RWPE1 (cell line): ENCODE measurements at regions not wholly inside any gene's neighbourhood (a gene's known extent, or its start where the extent isn't known, plus 50 kb on each side); places are given as distances from the start of the nearest gene placed in this dataset.
A peak's percentile ranks its signal among the peaks of the same experiment; 100 is the strongest.
"Not testable (repeated sequence)": the region's sequence is repeated elsewhere in the genome, so short reads cannot be mapped to it uniquely, and the experiment has no call there.

Source experiments
- CTCF ChIA-PET: fragments of 350-600 bp; sonication (Branson Sonifier 250); formaldehyde crosslinking; extraction: SDS; loops from one replicate; lab custom pipeline; 2021; lab: Yijun Ruan, JAX
- POLR2A ChIA-PET: fragments of 400-600 bp; formaldehyde crosslinking; extraction: SDS; loops from one replicate; lab custom pipeline; 2020; ENCODE audit warnings: antibody characterized with exemption; ENCODE audit not compliant: low non-redundant PET; lab: Yijun Ruan, JAX
- DNase-seq: peaks from one replicate; pipeline ENCODE4 v3.0.0; 2012; ENCODE audit warnings: low spot score
- H3K27ac ChIP-seq: fragments of 450-650 bp; 2 replicates; pipeline ENCODE4 v1.5.1; 2017
- CTCF ChIP-seq: fragments of 450-650 bp; conservative IDR thresholded peaks from 2 replicates; pipeline ENCODE4 v1.5.1; 2017; ENCODE audit warnings: low read depth, mild to moderate bottlenecking

GRCh38 chr4:128648021-128648420 lies 161.5 kb upstream of the JADE1 start:
- no peak for TF ChIP-seq CTCF
- DNase-seq = no peak
- ChIA-PET POLR2A (no interaction called here), CTCF (interaction anchor here (0.5 to 0.8 kb wide), 2 partner anchors 50 to 1816 kb away, joined by 3 to 4 read pairs; no protein-coding TSS in a partner anchor)
- no peak overlapping the region for H3K27ac ChIP-seq

DNA sequence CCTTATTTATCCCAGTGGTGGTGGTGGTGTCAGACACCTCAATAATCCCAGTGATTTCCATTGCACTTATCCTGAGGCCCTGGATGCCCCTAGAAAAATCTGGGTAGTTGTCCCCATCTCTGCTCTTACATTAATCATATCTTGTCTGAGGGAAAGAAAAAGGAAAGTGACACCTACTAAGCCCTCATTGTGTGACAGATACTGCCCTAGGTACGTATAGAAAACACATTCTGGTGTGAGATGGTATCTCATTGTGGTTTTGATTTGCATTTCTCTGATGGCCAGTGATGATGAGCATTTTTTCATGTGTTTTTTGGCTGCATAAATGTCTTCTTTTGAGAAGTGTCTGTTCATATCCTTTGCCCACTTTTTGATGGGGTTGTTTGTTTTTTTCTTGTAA lies 162.6 kb upstream of the JADE1 start:
- POLR2A ChIA-PET, CTCF ChIA-PET, DNase-seq, H3K27ac ChIP-seq: not testable (repeated sequence)

- CTCF ChIA-PET = interaction anchor here (0.7 kb wide), 1 partner anchor 206 kb away, joined by 6 read pairs; no protein-coding TSS in a partner anchor
- H3K27ac ChIP-seq, DNase-seq, POLR2A ChIA-PET: not testable (repeated sequence)
Observed at GRCh38 chr4:128644693-128645654, 164.5 kb upstream of the JADE1 start.

DNA sequence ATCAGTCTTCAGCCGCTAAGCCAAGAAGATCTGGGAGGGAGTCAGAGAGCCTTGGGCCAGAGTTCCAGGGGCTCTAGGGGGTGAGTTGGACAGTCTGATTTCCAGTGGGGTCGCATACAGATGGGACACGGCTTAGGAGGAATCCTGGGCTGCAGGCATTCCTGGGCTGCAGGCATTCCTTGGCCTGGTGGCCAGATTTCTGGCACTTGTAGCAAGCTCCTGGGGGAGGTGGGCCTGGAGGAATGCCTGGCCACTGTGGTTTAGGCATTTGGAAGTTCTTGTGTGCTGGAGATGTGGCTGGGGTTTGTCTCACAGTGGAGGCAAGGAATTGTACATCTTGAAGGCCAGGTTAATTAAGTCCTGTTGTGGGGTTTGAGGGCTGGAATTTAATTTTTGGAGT lies 165.4 kb upstream of the JADE1 start:
- POLR2A ChIA-PET, H3K27ac ChIP-seq, DNase-seq: not testable (repeated sequence)
- CTCF ChIA-PET = interaction anchor here (0.7 kb wide), 1 partner anchor 205 kb away, joined by 6 read pairs; no protein-coding TSS in a partner anchor

DNA sequence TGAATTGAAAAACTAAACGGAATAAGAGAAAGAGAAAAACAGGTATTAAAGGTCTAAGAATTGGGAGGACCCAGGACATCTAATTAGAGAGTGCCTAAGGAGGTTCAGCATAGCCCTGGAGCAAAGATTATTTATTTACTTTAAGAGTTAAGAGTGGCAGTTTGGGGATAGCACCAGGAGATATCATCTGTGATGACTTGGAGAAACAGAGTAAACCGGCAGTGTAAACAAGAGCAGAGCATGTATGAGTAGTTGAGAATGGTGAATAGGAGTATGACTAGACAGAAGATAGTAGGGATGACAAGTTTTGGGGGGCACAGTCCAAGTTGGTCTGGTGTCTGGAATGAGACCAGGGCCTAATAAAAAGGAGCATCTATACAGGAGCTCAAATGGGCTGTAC lies 167.9 kb upstream of the JADE1 start:
- POLR2A ChIA-PET, CTCF ChIA-PET, H3K27ac ChIP-seq, DNase-seq: not testable (repeated sequence)

DNA sequence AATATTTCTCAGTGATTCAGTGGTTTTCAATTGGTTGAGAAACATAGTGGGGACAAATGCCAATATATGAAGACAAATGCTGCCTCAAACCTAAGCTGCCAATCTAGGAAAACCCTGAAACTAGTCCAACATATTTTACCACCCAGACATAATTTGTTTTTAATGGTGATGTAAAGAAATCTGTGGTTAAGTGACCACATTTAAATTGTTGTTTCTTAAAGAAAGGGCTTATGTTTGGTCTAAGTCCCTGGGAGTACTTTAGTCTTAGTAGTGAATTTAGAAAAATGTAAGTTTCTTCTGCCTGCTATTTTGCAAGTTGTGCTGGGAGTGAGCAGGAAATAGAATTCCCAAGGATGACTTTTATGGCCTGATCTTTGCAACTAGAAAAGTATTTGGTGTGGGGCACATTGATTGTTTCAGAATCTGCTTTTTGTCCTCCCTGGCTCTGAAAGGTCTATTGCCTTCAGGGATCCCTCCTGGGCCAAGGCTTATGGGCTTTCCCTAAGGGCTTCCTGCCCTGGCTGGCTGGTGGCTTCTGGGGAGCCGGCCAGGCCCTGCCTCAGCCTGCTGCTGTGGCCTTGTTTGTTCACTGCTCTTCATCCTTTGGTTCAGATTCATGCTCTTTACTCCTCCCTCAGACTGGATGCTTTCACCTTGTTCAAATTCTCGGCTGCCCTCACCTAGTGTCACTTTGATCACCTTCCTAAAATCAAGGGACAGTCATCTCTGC lies 169.8 kb upstream of the JADE1 start:
- 0 out of 2 replicates have a peak overlapping the region, but pooled peaks have one; percentile 26 for H3K27ac ChIP-seq
- ChIA-PET CTCF (no interaction called here), POLR2A (no interaction called here)
- DNase-seq = no peak
- no peak for TF ChIP-seq CTCF

DNA sequence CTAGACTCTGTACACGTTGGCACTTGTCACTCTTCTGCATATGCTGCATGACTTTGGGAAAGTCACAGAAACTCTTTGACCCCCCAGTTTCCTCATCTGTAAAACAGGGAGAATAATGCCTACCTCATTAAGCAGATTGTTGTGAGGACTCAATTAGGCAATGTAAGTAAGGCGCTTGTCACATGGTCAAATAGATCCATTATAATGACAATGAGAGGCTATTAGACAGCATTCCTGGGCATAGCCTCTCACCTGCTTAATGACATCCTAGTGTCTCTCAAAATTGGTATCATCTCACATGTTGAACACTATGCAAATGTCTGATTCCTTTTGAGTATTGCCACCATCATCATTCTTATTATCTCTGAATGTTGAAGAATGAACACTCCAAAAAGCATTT lies 172.6 kb upstream of the JADE1 start:
- ChIA-PET CTCF (no interaction called here), POLR2A (no interaction called here)
- no peak for TF ChIP-seq CTCF
- no peak for DNase-seq
- no peak overlapping the region for H3K27ac ChIP-seq

GRCh38 chr4:128635955-128636560 lies 173.4 kb upstream of the JADE1 start:
- POLR2A ChIA-PET = no interaction called here
- no peak for TF ChIP-seq CTCF
- CTCF ChIA-PET = no interaction called here
- no peak overlapping the region for H3K27ac ChIP-seq
- DNase-seq = no peak
